ENCODE measurements at regions not wholly inside any gene's neighbourhood (a gene's known extent, or its start where the extent isn't known, plus 50 kb on each side); places are given as distances from the start of the nearest gene placed in this dataset.
A peak's percentile ranks its signal among the peaks of the same experiment; 100 is the strongest.
"Not testable (repeated sequence)": the region's sequence is repeated elsewhere in the genome, so short reads cannot be mapped to it uniquely, and the experiment has no call there.

DNA sequence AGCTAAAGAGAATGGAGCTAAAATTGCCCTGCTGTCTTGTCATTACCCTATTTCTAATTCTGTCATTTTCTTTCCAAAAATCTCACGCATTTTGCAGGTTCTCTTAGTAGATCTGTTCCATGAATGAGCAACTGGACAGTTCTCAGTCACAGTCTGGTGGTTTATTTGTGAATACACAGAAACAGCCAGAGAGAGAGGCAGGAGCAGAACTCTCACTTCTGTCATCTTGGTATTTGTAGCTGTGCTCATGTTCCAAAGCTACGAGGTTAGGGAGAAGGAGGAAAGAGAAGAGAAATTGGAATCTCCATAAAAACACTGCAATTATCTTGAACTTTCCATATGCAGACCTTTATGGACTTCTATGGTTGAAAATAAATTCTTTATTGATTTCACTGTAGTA is 118.0 kb upstream of the OR13F1 start:
- Histone ChIP-seq H3K4me3 (no peak overlapping the region), H3K36me3 (ENCODE audit: control insufficient read depth in 4 of 4, insufficient read depth in 4 of 4, low read length in 4 of 4) (no peaks in the 10 kb centered on the region), H3K27me3 (ENCODE audit: control insufficient read depth in 3 of 3, insufficient read depth in 3 of 3, low read length in 2 of 3) (no peaks in the 10 kb centered on the region), H3K27ac (ENCODE audit: low read depth in 1 of 2, low read length in 1 of 2) (no peak overlapping the region), H3K4me1 (ENCODE audit: control insufficient read depth in 5 of 5, insufficient read depth in 5 of 5, low read length in 5 of 5) (no peaks in the 10 kb centered on the region), H3K9me3 (ENCODE audit: control insufficient read depth in 4 of 4, insufficient read depth in 3 of 4, low read length in 3 of 4) (no peaks in the 10 kb centered on the region), H3K9ac (ENCODE audit: insufficient read depth in 1 of 2, low read length in 2 of 2) (no peak overlapping the region)
- ATAC-seq (ENCODE audit: insufficient read depth, low FRiP score) = no peak
- no peak for DNase-seq
- 69 to 81% methylated on average over 2 of the region's 2 CpGs for WGBS, 2 donors
- TF ChIP-seq, protein P1, sequence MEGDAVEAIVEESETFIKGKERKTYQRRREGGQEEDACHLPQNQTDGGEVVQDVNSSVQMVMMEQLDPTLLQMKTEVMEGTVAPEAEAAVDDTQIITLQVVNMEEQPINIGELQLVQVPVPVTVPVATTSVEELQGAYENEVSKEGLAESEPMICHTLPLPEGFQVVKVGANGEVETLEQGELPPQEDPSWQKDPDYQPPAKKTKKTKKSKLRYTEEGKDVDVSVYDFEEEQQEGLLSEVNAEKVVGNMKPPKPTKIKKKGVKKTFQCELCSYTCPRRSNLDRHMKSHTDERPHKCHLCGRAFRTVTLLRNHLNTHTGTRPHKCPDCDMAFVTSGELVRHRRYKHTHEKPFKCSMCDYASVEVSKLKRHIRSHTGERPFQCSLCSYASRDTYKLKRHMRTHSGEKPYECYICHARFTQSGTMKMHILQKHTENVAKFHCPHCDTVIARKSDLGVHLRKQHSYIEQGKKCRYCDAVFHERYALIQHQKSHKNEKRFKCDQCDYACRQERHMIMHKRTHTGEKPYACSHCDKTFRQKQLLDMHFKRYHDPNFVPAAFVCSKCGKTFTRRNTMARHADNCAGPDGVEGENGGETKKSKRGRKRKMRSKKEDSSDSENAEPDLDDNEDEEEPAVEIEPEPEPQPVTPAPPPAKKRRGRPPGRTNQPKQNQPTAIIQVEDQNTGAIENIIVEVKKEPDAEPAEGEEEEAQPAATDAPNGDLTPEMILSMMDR (IDR thresholded peaks at IDR 0.05; ENCODE audit: control extremely low read depth, extremely low read depth) = no peak

DNA sequence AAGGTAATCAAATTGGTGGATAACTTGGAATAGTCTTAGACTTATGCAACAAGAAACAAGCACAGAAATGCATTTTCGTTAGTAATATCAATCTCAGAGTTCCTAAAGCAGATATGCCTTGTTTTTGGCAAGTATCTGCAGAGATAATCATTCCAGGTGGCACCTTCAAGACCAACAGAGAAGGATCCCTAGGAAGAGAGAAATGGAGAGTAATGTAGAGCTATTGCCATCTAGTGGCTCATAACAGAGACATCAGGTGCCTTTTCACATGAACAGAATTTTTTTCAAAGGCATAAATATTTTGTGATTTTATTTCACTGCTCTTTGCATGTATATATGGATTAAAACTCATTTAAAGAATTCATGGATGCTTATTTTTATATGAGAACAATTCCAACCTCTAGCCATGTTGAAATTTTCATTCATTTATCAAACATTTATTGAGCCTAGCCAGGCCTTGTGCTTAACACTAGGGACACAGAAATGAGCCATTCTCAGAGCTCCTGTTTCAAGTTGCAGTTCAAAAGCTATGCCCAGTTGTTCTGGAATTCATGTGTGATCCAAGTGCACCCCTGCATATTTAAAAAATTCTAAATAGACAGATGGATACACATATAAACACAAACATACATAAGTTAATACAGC is 117.5 kb upstream of the OR13F1 start:
- no peak overlapping the region for H3K27ac ChIP-seq (ENCODE audit: low read depth in 1 of 2, low read length in 1 of 2)
- peak; percentile 83 for ATAC-seq (ENCODE audit: insufficient read depth, low FRiP score)
- H3K27me3 ChIP-seq (ENCODE audit: control insufficient read depth in 3 of 3, insufficient read depth in 3 of 3, low read length in 2 of 3) = no peaks in the 10 kb centered on the region
- H3K9me3 ChIP-seq (ENCODE audit: control insufficient read depth in 4 of 4, insufficient read depth in 3 of 4, low read length in 3 of 4) = no peaks in the 10 kb centered on the region
- WGBS, 2 donors = 0 to 7% methylated on average over 1 of the region's 1 CpG
- no peak overlapping the region for H3K9ac ChIP-seq (ENCODE audit: insufficient read depth in 1 of 2, low read length in 2 of 2)
- TF ChIP-seq, protein P1 (IDR thresholded peaks at IDR 0.05; ENCODE audit: control extremely low read depth, extremely low read depth) = no peak
- H3K36me3 ChIP-seq (ENCODE audit: control insufficient read depth in 4 of 4, insufficient read depth in 4 of 4, low read length in 4 of 4) = no peaks in the 10 kb centered on the region
- DNase-seq = peak in 2 of 3 donors; percentile 22 to 51
- no peak overlapping the region for H3K4me3 ChIP-seq
- H3K4me1 ChIP-seq (ENCODE audit: control insufficient read depth in 5 of 5, insufficient read depth in 5 of 5, low read length in 5 of 5) = no peaks in the 10 kb centered on the region

DNA sequence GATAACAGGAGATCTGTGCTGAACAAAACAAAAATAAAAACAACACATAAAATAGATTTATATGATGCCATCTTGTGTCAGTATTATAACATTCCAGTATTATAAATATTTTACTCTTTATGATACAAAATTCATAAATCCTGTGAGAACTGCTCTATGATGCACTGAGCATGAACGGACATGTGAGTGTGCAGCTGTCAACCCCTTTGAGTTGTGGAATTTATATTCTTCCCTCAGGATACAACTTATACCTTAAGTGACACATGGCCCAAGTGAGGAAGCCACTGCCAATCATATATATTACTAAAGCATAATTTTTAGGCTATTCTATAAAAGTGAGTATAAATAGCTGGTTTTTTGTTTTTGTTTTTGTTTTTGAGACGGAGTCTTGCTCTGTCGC is 116.0 kb upstream of the OR13F1 start:
- Histone ChIP-seq H3K27ac (ENCODE audit: low read depth in 1 of 2, low read length in 1 of 2) (no peak overlapping the region), H3K4me3 (no peak overlapping the region), H3K4me1 (ENCODE audit: control insufficient read depth in 5 of 5, insufficient read depth in 5 of 5, low read length in 5 of 5) (peaks cover 0 to 2% (median 0%) of the 10 kb centered on the region in 5 donors), H3K27me3 (ENCODE audit: control insufficient read depth in 3 of 3, insufficient read depth in 3 of 3, low read length in 2 of 3) (no peaks in the 10 kb centered on the region), H3K9ac (ENCODE audit: insufficient read depth in 1 of 2, low read length in 2 of 2) (no peak overlapping the region), H3K36me3 (ENCODE audit: control insufficient read depth in 4 of 4, insufficient read depth in 4 of 4, low read length in 4 of 4) (no peaks in the 10 kb centered on the region), H3K9me3 (ENCODE audit: control insufficient read depth in 4 of 4, insufficient read depth in 3 of 4, low read length in 3 of 4) (no peaks in the 10 kb centered on the region)
- TF ChIP-seq, protein P1 (IDR thresholded peaks at IDR 0.05; ENCODE audit: control extremely low read depth, extremely low read depth) = no peak
- 84 to 86% methylated on average over 3 of the region's 3 CpGs for WGBS, 2 donors
- DNase-seq (no peak), ATAC-seq (ENCODE audit: insufficient read depth, low FRiP score) (no peak)

DNA sequence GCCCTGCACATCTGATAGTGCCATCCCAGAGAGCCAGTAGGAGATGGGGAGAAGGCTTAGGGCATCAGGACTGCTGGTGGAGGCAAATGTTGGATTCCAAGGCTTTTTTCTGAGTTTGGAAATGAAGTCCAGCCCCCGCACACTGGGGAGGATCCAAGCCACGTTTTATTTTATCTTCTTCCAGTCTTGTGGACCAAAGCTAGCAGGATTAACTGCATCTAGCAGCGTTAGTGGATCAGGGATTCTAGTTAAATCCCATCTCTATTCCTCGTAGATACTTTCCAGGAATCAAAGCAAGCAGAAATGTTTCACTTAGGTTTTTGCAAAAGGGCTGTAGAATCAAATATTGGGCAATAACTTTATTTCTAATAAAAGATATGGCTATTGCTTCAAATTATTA is 114.7 kb upstream of the OR13F1 start:
- H3K4me3 ChIP-seq = no peak overlapping the region
- no peaks in the 10 kb centered on the region for H3K9me3 ChIP-seq (ENCODE audit: control insufficient read depth in 4 of 4, insufficient read depth in 3 of 4, low read length in 3 of 4)
- H3K27ac ChIP-seq (ENCODE audit: low read depth in 1 of 2, low read length in 1 of 2) = no peak overlapping the region
- no peak for ATAC-seq (ENCODE audit: insufficient read depth, low FRiP score)
- H3K36me3 ChIP-seq (ENCODE audit: control insufficient read depth in 4 of 4, insufficient read depth in 4 of 4, low read length in 4 of 4) = no peaks in the 10 kb centered on the region
- 79 to 87% methylated on average over 4 of the region's 4 CpGs for WGBS, 2 donors
- H3K4me1 ChIP-seq (ENCODE audit: control insufficient read depth in 5 of 5, insufficient read depth in 5 of 5, low read length in 5 of 5) = peaks cover 0 to 2% (median 0%) of the 10 kb centered on the region in 5 donors
- TF ChIP-seq, protein P1 (IDR thresholded peaks at IDR 0.05; ENCODE audit: control extremely low read depth, extremely low read depth) = no peak
- H3K27me3 ChIP-seq (ENCODE audit: control insufficient read depth in 3 of 3, insufficient read depth in 3 of 3, low read length in 2 of 3) = no peaks in the 10 kb centered on the region
- DNase-seq = no peak
- H3K9ac ChIP-seq (ENCODE audit: insufficient read depth in 1 of 2, low read length in 2 of 2) = no peak overlapping the region

DNA sequence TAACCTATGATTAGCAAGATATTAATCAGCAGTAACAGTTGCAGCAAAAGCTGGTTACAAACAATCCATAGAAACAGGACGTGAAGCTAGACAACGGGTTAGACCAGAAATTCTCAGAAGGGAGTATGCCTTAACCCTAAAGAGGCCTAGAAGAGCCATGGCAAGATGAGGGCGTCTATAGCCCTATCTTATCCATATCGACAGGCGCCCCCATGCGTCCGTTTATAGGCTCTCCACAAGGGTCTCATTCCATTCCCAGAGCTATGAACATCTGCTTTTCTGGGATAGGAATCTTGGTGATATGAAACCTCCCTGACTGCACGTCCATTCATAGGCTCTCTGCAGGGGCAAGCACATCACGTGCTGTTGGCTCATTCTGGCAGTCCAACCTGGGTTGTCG is 109.2 kb upstream of the OR13F1 start:
- DNase-seq; H3K4me3 ChIP-seq; H3K27me3 ChIP-seq (ENCODE audit: control insufficient read depth in 3 of 3, insufficient read depth in 3 of 3, low read length in 2 of 3); H3K4me1 ChIP-seq (ENCODE audit: control insufficient read depth in 5 of 5, insufficient read depth in 5 of 5, low read length in 5 of 5); ATAC-seq (ENCODE audit: insufficient read depth, low FRiP score); H3K9me3 ChIP-seq (ENCODE audit: control insufficient read depth in 4 of 4, insufficient read depth in 3 of 4, low read length in 3 of 4); H3K36me3 ChIP-seq (ENCODE audit: control insufficient read depth in 4 of 4, insufficient read depth in 4 of 4, low read length in 4 of 4); H3K9ac ChIP-seq (ENCODE audit: insufficient read depth in 1 of 2, low read length in 2 of 2); H3K27ac ChIP-seq (ENCODE audit: low read depth in 1 of 2, low read length in 1 of 2): not testable (repeated sequence)
- 65 to 72% methylated on average over 10 of the region's 10 CpGs for WGBS, 2 donors

Data from lung (tissue), 11 donors.